Mammary epithelial cell (primary cell): ENCODE measurements at regions not wholly inside any gene's neighbourhood (a gene's known extent, or its start where the extent isn't known, plus 50 kb on each side); places are given as distances from the start of the nearest gene placed in this dataset.

Source experiments
- EZH2 ChIP-seq: IDR thresholded peaks from 2 replicates; pipeline ENCODE4 v1.6.1; 2012; ENCODE audit warnings: low read length, inconsistent platforms, borderline replicate concordance
- TF ChIP-seq, protein P1 (sequence below), 2 donors: IDR thresholded peaks in 1 of 2; conservative IDR thresholded peaks in 1 of 2; 2 replicates each; pipeline ENCODE4 v1.5.1; 2011 to 2012; ENCODE audit warnings: inconsistent platforms in 2 of 2, low read length in 2 of 2, mild to moderate bottlenecking in 2 of 2, control low read depth in 1 of 2, low read depth in 1 of 2; ENCODE audit not compliant: insufficient read depth in 1 of 2; ENCODE audit errors: extremely low read depth in 1 of 2

DNA sequence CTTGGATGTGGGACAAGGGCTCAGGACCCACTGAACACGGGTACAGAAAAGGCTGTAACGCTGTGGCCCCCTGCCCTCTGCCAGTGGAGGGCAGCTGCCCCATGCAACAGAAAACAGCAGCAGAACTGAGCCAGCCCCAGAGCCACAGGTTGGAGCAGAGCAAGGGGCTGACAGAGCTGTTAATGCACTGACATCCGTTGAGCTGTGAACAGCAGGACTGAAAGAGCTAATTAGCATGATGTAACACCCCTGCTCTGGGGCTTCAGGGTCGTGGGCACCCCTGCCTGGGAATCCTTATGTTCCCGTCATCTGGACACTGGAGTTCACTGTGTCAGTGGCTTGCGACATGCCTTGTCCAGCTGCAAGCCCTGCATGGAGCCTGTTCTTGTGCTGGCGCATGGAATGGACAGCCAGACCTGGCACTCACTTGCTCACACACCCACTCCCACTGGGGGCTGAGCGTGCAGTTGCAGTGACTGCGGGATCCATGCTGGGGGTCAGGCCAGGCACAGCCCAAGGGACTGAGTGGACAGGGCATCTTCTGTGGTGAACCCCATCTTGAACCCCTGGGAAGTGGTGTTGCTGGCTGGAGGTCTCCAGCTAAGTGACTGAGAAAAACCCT is 293.7 kb downstream of the DNAJB9 start:
- TF ChIP-seq EZH2, result no peak
- TF ChIP-seq, protein P1, sequence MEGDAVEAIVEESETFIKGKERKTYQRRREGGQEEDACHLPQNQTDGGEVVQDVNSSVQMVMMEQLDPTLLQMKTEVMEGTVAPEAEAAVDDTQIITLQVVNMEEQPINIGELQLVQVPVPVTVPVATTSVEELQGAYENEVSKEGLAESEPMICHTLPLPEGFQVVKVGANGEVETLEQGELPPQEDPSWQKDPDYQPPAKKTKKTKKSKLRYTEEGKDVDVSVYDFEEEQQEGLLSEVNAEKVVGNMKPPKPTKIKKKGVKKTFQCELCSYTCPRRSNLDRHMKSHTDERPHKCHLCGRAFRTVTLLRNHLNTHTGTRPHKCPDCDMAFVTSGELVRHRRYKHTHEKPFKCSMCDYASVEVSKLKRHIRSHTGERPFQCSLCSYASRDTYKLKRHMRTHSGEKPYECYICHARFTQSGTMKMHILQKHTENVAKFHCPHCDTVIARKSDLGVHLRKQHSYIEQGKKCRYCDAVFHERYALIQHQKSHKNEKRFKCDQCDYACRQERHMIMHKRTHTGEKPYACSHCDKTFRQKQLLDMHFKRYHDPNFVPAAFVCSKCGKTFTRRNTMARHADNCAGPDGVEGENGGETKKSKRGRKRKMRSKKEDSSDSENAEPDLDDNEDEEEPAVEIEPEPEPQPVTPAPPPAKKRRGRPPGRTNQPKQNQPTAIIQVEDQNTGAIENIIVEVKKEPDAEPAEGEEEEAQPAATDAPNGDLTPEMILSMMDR (conservative IDR thresholded peaks at IDR 0.05 in 1 of 2, IDR thresholded peaks at IDR 0.05 in 1 of 2; ENCODE audit: extremely low read depth in 1 of 2, insufficient read depth in 1 of 2, low read depth in 1 of 2, low read length in 2 of 2), result no peak
